Thymus (tissue), 11 donors: ENCODE measurements at regions not wholly inside any gene's neighbourhood (a gene's known extent, or its start where the extent isn't known, plus 50 kb on each side); places are given as distances from the start of the nearest gene placed in this dataset.
"Not testable (repeated sequence)": the region's sequence is repeated elsewhere in the genome, so short reads cannot be mapped to it uniquely, and the experiment has no call there.

Experiments used
- DNase-seq, 9 donors: peaks; one replicate each; pipeline ENCODE4 v3.0.0-alpha.2; 2013; ENCODE audit warnings: low spot score in 9 of 9, low read depth in 6 of 9, missing footprints in 1 of 9
- H3K27ac ChIP-seq, 2 donors: one replicate each; pipeline ENCODE4 v1.5.1; 2013; ENCODE audit warnings: control low read depth in 1 of 2, low read depth in 1 of 2, low read length in 1 of 2, mild to moderate bottlenecking in 1 of 2, moderate library complexity in 1 of 2
- H3K27me3 ChIP-seq, 2 donors: one replicate each; pipeline ENCODE4 v1.5.1; 2013; ENCODE audit warnings: low read length in 1 of 2; ENCODE audit not compliant: control insufficient read depth in 2 of 2, insufficient read depth in 1 of 2
- H3K36me3 ChIP-seq, 2 donors: one replicate each; pipeline ENCODE4 v1.5.1; 2013; ENCODE audit warnings: low read length in 1 of 2, mild to moderate bottlenecking in 1 of 2, moderate library complexity in 1 of 2; ENCODE audit not compliant: control insufficient read depth in 2 of 2, insufficient read depth in 2 of 2
- H3K4me1 ChIP-seq, 2 donors: one replicate each; pipeline ENCODE4 v1.5.1; 2013; ENCODE audit warnings: low read length in 2 of 2; ENCODE audit not compliant: control insufficient read depth in 2 of 2, insufficient read depth in 2 of 2
- H3K4me3 ChIP-seq, 2 donors: one replicate each; pipeline ENCODE4 v1.5.1; 2013; ENCODE audit warnings: low read length in 2 of 2, control low read depth in 1 of 2, mild to moderate bottlenecking in 1 of 2
- H3K9me3 ChIP-seq, 2 donors: one replicate each; pipeline ENCODE4 v1.5.1; 2013; ENCODE audit warnings: low read length in 1 of 2, mild to moderate bottlenecking in 1 of 2; ENCODE audit not compliant: control insufficient read depth in 2 of 2, insufficient read depth in 1 of 2
- WGBS: extraction: QIAGEN DNeasy Blood & Tissue Kit; methylation state at CpG from one replicate; pipeline ENCODE4 v1.1.7; 2013; 5-methylcytosine and 5-hydroxymethylcytosine counted together
- donor health status: healthy.

GRCh38 chr16:75861311-75862097 is 135.2 kb upstream of the CPHXL start:
- Histone ChIP-seq H3K4me1 (no peaks in the 10 kb centered on the region), H3K4me3 (no peak overlapping the region), H3K27me3 (no peaks in the 10 kb centered on the region), H3K9me3 (no peaks in the 10 kb centered on the region), H3K27ac (no peak overlapping the region), H3K36me3 (no peaks in the 10 kb centered on the region)
- WGBS = 82% methylated on average over 10 of the region's 10 CpGs
- DNase-seq = no peak

GRCh38 chr16:75862098-75862386 is 135.8 kb upstream of the CPHXL start:
- H3K27ac ChIP-seq = no peak overlapping the region
- no peak for DNase-seq
- WGBS = 83% methylated on average over 8 of the region's 8 CpGs
- no peaks in the 10 kb centered on the region for H3K9me3 ChIP-seq
- H3K27me3 ChIP-seq = no peaks in the 10 kb centered on the region
- no peaks in the 10 kb centered on the region for H3K4me1 ChIP-seq
- no peak overlapping the region for H3K4me3 ChIP-seq
- H3K36me3 ChIP-seq = no peaks in the 10 kb centered on the region

GRCh38 chr16:75864243-75864642 is 138.0 kb upstream of the CPHXL start:
- no peaks in the 10 kb centered on the region for H3K4me1 ChIP-seq
- H3K27ac ChIP-seq = no peak overlapping the region
- H3K27me3 ChIP-seq = no peaks in the 10 kb centered on the region
- no peaks in the 10 kb centered on the region for H3K36me3 ChIP-seq
- H3K4me3 ChIP-seq = no peak overlapping the region
- DNase-seq = no peak
- WGBS = 91% methylated on average over 1 of the region's 1 CpG
- H3K9me3 ChIP-seq = no peaks in the 10 kb centered on the region

- H3K27ac ChIP-seq = no peak overlapping the region
- H3K4me1 ChIP-seq = no peaks in the 10 kb centered on the region
- H3K4me3 ChIP-seq = no peak overlapping the region
- no peak for DNase-seq
- WGBS = 91% methylated on average over 3 of the region's 3 CpGs
- H3K9me3 ChIP-seq = no peaks in the 10 kb centered on the region
- no peaks in the 10 kb centered on the region for H3K36me3 ChIP-seq
- no peaks in the 10 kb centered on the region for H3K27me3 ChIP-seq
Measured at GRCh38 chr16:75865736-75866135, 139.4 kb upstream of the CPHXL start.

GRCh38 chr16:75868636-75869632 is 142.6 kb upstream of the CPHXL start:
- no peak overlapping the region for H3K4me3 ChIP-seq
- no peaks in the 10 kb centered on the region for H3K9me3 ChIP-seq
- DNase-seq = no peak
- no peak overlapping the region for H3K27ac ChIP-seq
- H3K27me3 ChIP-seq = no peaks in the 10 kb centered on the region
- 85% methylated on average over 9 of the region's 9 CpGs for WGBS
- H3K36me3 ChIP-seq = no peaks in the 10 kb centered on the region
- no peaks in the 10 kb centered on the region for H3K4me1 ChIP-seq

GRCh38 chr16:75881280-75881679 is 155.0 kb upstream of the CPHXL start:
- H3K4me1 ChIP-seq, H3K27ac ChIP-seq, H3K4me3 ChIP-seq, H3K36me3 ChIP-seq, H3K9me3 ChIP-seq, DNase-seq, H3K27me3 ChIP-seq: not testable (repeated sequence)
- WGBS = 92% methylated on average over 3 of the region's 3 CpGs

- WGBS = 42% methylated on average over 3 of the region's 3 CpGs
- Histone ChIP-seq H3K27ac (no peak overlapping the region), H3K4me1 (no peaks in the 10 kb centered on the region), H3K36me3 (no peaks in the 10 kb centered on the region), H3K27me3 (no peaks in the 10 kb centered on the region), H3K9me3 (no peaks in the 10 kb centered on the region), H3K4me3 (no peak overlapping the region)
- DNase-seq = no peak
Measured at GRCh38 chr16:75899163-75899562, 172.9 kb upstream of the CPHXL start.

- no peak overlapping the region for H3K4me3 ChIP-seq
- no peak overlapping the region for H3K27ac ChIP-seq
- no peaks in the 10 kb centered on the region for H3K4me1 ChIP-seq
- DNase-seq = no peak
- H3K36me3 ChIP-seq = no peaks in the 10 kb centered on the region
- H3K27me3 ChIP-seq = no peaks in the 10 kb centered on the region
- WGBS = 89% methylated on average over 10 of the region's 10 CpGs
- H3K9me3 ChIP-seq = no peaks in the 10 kb centered on the region
Measured at GRCh38 chr16:75908331-75909117, 182.2 kb upstream of the CPHXL start.

- no peak for DNase-seq
- H3K4me3 ChIP-seq = no peak overlapping the region
- H3K27ac ChIP-seq = no peak overlapping the region
- no peaks in the 10 kb centered on the region for H3K4me1 ChIP-seq
- 46% methylated on average over 2 of the region's 2 CpGs for WGBS
- H3K36me3 ChIP-seq = no peaks in the 10 kb centered on the region
- no peaks in the 10 kb centered on the region for H3K27me3 ChIP-seq
- no peaks in the 10 kb centered on the region for H3K9me3 ChIP-seq
Measured at GRCh38 chr16:75909746-75910145, 183.5 kb upstream of the CPHXL start.
